Islet precursor cell (in vitro differentiated cells): ENCODE measurements at regions not wholly inside any gene's neighbourhood (a gene's known extent, or its start where the extent isn't known, plus 50 kb on each side); places are given as distances from the start of the nearest gene placed in this dataset.
"Not testable (repeated sequence)": the region's sequence is repeated elsewhere in the genome, so short reads cannot be mapped to it uniquely, and the experiment has no call there.

Experiments
- DNase-seq: peaks from one replicate; pipeline ENCODE4 v3.0.0-alpha.2; 2018

- DNase-seq = peak; percentile 75
These were observed 119.4 kb upstream of the IQSEC1 start for GRCh38 chr3:13192471-13193213.

- no peak for DNase-seq
These were observed 117.8 kb upstream of the IQSEC1 start for GRCh38 chr3:13191016-13191415.

DNA sequence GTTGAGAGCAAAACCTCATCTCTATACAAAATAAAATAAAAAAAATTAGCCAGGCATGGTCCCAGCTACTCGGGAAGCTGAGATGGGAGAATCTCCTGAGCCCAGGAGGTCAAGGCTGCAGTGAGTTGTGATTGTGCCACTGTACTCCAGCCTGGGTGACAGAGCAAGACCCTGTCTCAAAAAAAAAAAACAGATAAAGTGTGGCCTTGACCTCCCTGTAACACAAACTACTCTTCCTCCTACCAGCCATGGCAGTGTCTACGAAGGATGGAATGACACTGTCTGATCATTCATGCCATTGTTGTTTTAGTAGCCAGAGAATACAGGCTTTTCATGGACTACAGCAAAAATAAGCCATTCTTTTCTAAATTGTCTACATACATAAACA, 117.1 kb upstream of the IQSEC1 start:
- no peak for DNase-seq

DNA sequence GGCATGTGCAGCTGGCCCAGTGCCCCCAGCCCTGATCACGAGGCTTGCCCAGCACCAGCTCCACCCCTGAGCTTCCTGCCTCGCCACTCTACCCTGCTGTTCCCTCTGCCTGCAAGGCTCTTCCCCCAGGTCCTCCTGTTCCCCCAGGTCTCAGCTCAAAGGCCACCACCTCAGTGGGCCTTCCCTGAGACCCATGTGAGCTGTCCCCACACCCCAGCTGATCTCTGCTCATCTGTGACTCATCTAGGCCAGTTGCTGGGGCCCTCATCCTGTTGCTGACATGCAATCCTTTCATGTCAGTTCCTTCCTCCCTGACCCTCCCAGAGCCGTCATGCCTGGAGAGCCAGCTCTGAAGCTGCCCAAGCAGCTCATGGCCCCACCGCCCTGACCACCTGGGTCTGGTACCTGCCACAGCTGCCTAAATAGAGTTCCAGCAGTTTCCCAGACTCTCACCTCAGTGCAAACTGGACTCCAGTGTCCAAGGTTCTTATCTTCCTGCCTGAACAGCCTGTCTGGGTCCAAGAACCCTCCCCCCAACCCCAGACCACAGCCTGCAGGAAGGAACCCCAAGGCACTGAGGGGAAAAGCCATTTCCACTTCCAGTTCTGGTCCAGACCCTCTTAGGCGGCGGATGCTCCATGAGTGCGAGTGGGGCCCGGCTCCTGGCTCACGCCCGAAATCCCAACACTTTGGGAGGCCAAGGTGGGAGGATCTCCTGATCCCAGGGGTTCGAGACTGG, 116.6 kb upstream of the IQSEC1 start:
- DNase-seq = peak; percentile 80

- no peak for DNase-seq
These were observed 115.7 kb upstream of the IQSEC1 start for GRCh38 chr3:13188975-13189374.

DNA sequence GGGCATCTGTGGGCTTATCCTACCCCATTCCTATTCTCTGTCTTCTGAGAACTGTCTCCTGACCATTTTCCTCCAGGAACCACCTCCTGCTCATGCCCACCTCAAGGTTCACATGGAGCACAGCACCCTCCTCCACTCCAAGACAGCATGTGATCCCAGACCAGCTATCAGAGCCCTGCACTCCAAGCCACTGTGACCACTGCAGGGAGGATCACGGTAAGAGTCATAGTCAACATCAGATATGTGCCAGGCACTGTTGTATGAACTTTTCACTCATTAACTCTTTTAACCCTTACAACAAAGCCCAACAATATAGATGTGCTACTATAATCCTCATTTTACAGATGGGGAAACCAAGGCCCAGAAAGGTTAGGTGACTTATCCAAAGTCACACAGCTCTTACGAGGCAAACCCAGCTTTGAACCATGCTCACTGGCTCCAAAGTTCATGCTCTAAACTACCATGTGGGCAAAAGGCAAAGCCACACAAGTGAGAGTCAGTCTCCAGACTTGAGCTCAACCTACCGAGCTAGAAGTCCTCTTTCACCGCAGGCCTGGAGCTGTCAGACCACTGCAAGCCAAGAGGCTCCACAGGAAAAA, 115.1 kb upstream of the IQSEC1 start:
- no peak for DNase-seq

DNA sequence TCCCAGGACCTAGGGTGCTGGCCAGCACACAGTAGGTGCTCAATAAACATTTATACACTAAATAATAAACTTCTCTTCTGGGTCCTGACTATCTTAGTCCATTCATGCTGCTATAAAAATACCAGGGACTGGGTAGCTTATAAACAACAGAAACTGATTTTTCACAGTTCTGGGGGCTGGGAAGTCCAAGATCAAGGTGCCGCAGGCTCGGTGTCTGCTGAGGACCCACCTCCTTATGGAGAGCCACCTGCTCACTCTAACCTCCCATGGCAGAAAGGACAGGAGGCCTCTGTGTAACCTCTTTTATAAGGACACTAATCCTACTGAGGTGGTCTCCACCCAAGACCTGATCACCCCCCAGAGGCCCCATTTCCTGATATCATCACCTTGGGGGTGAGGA, 114.4 kb upstream of the IQSEC1 start:
- no peak for DNase-seq

GRCh38 chr3:13186435-13186815, 113.2 kb upstream of the IQSEC1 start:
- no peak for DNase-seq

GRCh38 chr3:13185737-13186434, 112.7 kb upstream of the IQSEC1 start:
- DNase-seq = no peak

DNA sequence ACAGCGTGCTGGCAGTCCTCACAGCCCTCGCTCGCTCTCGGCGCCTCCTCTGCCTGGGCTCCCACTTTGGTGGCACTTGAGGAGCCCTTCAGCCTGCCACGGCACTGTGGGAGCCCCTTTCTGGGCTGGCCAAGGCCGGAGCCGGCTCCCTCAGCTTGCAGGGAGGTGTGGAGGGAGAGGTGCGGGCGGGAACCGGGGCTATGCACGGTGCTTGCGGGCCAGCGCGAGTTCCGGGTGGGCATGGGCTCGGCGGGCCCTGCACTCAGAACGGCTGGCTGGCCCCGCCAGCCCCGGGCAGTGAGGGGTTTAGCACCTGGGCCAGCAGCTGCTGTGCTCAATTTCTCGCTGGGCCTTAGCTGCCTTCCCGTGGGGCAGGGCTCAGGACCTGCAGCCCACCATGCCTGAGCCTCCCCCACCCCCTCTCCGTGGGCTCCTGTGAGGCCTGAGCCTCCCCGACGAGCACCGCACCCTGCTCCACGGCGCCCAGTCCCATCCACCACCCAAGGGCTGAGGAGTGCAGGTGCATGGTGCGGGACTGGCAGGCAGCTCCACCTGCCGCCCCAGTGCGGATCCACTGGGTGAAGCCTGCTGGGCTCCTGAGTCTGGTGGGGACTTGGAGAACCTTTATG, 106.5 kb upstream of the IQSEC1 start:
- not testable (repeated sequence) for DNase-seq

DNA sequence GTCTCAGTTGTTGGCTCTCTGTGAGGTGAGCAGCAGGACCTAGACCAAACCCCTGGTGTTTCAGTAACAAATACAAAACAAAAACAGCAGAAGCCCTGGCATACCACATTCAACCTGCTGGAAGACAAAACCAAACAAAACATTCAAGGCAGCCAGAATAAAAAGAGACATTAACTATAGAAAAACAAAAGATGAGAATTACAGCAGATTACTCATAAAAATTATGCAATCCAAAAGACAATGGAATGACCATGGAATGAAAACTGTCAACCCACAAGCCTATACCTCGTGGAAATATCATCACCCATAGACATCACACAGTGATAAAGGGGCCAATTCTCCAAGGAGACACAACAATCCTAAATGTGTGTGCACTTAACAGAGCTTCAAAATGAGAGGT, 106.0 kb upstream of the IQSEC1 start:
- no peak for DNase-seq

DNA sequence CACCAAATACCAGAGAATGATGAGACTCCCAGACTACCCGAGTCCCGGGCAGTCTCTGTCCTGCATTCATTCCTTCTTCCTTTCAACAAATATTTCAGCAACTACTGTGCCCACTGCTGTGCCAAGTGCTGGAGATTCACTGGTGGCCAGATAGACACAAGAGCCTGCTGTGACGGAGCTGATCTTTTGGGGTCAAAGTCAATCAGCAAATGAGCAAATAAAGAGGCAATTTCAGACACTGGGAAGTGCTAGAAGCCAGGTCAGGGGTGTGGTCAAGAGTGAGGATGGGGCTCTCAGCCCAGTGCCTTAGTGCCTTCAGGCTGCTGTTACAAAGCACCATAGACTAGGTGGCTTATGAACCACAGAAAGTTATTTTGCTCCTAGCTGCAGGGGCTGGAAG, 104.9 kb upstream of the IQSEC1 start:
- DNase-seq = no peak

- no peak for DNase-seq
These were observed 104.4 kb upstream of the IQSEC1 start for GRCh38 chr3:13177641-13178040.

DNA sequence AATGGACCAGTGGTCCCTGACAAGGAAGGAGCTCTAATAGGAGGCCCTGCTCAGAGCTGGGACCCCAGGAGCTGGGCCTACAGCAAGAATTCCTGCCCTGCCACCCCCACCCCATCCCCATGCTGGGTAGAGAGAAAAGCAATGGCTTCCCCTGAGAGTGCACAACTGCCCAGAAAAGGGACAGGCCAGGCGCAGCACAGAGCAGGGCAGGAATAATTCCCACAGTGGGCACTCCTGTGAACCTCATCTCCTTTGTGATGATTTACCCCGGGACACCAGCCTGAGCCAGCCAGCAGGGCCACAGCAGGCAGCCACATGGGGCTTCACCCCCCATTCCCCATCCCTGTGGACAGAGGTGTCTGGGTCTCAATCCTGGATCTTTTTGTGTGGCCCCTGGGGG, 104.0 kb upstream of the IQSEC1 start:
- no peak for DNase-seq

GRCh38 chr3:13176445-13176844, 103.2 kb upstream of the IQSEC1 start:
- DNase-seq = no peak

DNA sequence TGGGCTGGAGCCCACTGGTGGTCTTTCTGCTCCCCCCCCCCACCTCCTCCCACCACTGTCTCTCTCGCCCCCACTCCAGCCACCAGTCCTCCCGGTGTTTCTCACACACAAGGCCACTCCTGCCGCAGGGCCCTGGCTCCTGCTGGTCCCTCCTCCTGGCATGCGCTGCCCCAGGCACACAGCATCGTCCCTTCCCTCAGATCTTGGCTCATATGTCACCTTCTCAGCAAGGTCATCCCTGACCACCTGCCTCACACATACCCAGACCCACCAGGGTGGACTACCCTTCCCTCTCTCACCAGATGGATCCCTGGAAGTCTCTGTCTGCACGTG, 101.5 kb upstream of the IQSEC1 start:
- DNase-seq = no peak

- peak; percentile 49 for DNase-seq
These were observed 101.0 kb upstream of the IQSEC1 start for GRCh38 chr3:13174011-13174802.

DNA sequence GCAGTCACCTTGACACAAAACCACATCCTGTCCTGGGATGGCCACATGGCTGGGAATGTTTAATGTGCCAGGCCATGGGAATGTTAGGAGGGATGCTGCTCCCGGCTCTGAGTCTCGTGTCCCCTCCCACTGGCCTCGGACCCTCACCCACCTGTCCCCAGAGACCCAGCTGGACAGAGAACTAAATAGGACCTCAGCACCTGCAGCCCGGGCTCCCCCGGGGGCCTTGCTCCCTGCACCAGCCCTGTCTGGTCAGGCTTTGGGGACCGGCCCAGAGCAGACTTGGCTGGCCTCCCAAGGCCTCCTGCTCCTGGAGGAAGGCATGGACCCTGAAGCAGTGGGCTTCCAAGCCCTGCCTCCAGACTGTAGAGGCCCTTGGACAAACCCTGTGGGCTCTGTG, 100.0 kb upstream of the IQSEC1 start:
- DNase-seq = peak; percentile 60

DNA sequence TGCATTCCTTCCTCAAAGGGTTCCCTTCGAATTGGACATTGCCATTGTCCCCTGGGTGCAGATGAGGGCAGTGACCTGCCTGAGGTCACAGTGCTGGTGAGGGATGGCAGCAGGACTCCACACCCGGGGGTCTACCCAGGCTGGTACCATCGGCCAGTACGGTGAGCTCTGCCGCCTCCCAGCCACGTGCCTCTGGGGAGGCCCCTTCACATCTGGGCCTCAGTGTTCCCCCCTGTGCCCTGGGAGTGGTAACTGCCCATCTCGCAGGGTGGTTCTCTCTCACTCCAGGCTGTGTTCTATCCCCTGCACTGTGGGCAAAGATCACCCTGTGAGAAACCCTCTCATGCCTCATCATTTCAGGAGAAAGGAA, 99.4 kb upstream of the IQSEC1 start:
- peak; percentile 32 for DNase-seq

- peak; percentile 45 for DNase-seq
These were observed 98.7 kb upstream of the IQSEC1 start for GRCh38 chr3:13171704-13172643.

DNA sequence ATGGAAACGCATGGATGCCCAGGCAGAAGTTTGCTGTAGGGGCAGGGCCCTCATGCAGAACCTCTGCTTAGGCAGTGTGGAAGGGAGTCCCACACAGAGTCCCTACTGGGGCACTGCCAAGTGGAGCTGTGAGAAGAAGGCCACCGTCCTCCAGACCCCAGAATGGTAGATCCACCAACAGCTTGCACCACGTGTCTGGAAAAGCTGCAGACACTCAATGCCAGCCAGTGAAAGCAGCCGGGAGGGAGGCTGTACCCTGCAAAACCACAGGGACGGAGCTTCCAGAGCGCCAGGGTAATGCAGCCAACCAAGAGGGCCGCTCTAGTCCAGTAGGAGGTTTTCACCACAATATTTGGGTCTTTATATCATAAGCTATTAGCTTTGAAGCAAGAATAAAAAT, 97.1 kb upstream of the IQSEC1 start:
- DNase-seq = no peak
